Ecto neural progenitor cell (in vitro differentiated cells): ENCODE measurements at regions not wholly inside any gene's neighbourhood (a gene's known extent, or its start where the extent isn't known, plus 50 kb on each side); places are given as distances from the start of the nearest gene placed in this dataset.

Experiments
- DNase-seq: peaks from one replicate; pipeline ENCODE4 v3.0.0-alpha.2; 2018; ENCODE audit warnings: low spot score

GRCh38 chr12:75834591-75834990, 197.0 kb downstream of the PHLDA1 start:
- no peak for DNase-seq

- DNase-seq: no peak
Observed at GRCh38 chr12:75833268-75833667, 198.3 kb downstream of the PHLDA1 start.

DNA sequence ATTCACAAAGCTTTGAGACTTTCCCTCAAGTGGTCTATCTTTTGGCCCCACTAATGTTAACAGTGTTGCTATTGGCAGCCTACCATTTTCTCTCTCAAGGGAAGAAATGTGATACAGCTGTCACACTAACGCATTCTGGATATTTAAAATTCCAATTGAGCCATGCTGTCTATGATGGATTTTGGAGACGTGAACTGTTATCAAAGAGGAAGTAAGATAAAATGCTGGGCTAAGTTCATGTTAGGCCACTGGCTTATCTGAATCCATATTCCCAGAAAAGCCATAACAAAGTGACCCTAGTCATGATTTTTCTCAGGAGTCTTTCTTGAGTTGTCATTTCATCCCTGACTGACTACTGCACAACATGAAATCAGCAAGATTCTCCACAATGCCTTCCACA, 200.2 kb downstream of the PHLDA1 start:
- DNase-seq: no peak

DNA sequence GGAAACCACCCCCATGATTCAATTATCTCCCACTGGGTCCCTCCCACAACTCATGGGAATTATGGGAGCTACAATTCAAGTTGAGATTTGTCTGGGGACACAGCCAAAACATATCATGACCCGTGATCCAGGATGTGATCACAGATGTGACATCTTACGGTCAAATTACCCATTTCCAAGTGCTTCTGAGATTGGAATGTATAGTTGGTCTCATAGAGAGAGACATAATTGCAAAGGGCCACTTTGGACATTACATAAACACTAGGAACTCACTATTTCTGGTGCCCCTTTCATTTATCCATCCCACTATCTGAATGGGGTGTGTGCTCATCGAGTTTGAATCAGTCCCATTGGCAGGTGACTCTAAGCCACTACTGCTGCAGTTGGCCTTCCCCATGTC, 204.5 kb downstream of the PHLDA1 start:
- no peak for DNase-seq

- DNase-seq: no peak
Observed at GRCh38 chr12:75825686-75826085, 205.9 kb downstream of the PHLDA1 start.

DNA sequence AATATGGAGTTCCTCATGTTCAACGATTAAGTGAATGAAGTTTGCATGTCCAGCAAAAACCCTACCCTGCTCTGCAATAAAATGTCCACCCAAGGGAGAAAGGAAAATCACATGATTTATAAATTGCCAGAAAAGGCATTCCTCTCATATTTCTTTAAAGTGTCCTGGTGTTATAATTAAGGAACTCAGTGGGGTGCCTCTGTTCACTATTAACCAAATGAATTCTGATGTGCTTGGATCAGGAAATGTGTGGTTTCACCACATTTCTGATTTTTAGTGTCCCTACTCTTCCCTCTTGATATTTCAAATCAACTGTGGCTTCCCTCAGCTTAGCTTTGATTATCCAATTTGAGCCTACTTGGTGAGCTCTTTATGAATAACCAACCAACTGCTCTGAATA, 208.1 kb downstream of the PHLDA1 start:
- DNase-seq: no peak

DNA sequence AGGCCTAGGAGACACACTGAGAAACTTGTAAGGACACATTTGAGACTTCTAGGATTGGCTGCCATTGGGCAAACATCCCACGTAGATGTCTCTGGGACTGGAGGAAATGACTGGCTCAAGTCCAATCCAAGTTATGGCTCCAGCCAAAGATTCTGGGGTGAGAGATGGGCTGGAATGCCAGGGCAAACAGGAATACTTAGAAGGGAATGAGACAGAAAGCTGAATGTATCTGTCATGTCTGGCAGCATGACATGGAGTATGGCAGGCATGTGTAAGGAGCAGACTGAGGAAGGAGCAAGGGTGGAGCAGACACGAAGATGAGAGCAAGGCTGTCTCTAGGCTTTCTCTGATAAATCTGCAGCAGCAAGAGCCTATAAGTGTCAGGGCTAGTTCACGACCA, 209.2 kb downstream of the PHLDA1 start:
- no peak for DNase-seq

DNA sequence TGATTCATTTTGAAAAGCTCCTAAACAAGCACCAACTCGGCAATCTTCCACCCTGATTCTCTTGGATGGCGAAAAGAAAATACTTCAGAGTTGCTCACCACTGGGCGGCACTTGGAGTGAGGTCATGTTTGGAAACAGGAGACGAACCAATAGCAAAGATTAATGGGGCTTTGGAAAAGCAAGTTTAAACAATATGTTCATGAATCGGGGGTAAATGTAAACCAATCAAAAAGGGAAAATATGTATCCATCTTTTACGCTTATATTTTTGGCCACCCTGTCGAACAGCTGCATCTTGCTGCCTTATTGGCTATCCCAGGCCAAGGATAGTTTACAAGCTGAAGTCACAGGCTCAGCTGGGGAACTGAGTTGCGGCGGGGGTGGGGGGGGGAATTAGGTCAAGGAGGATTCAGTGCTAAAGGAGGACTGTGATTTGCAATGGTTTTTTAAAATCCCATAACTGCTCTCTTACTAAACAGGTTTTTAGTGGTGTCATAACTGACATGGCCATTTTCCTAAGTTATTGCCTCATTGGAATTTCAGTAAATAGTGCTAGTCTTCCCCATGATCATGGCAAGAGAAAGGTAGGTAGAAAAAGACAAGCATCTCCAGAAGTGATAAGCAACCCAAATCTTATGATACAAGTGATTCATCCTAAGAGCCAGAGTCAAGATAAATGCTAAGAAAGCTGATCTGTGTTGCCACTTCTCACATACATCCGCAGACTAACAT, 210.6 kb downstream of the PHLDA1 start:
- DNase-seq: no peak

DNA sequence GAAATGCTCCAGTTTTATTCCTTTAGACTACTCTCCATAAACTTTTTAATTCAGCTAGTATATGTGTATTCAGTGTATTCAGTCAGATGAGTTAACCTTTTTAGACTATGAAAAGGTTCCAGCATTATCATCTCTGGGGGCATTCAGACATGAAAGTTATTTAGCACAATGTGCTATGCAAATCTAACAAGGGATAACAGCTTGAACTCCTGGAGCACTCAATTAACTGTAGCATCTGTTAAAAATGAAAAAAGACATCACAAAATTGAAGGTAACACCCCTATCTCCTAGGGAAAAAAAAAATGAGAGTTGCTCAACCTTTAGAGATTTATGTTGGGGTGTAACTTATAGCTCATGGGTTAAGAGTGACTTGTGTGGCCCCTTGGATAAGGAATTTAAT, 211.5 kb downstream of the PHLDA1 start:
- DNase-seq: no peak

DNA sequence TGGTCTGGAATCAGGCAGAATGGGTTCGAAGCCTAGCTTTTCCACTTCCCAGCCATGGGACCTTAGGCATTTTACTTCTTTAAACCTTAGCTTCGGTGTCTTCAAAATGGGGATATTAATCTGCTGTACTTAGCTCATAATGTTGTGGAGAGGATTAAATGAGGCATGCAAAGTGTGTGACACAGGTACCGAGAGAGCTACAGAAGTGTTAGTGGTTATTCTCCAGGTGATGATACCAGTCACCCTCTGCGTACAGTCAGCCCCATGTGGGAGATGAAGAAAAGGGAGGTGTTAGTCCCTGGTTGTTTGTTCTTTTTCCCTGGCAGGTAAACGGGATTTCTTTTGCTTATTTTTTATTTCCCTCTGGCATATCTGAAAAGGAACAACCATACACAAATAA, 212.1 kb downstream of the PHLDA1 start:
- DNase-seq: no peak

- DNase-seq: no peak
Observed at GRCh38 chr12:75818863-75819262, 212.7 kb downstream of the PHLDA1 start.

GRCh38 chr12:75816897-75817296, 214.7 kb downstream of the PHLDA1 start:
- DNase-seq: no peak

DNA sequence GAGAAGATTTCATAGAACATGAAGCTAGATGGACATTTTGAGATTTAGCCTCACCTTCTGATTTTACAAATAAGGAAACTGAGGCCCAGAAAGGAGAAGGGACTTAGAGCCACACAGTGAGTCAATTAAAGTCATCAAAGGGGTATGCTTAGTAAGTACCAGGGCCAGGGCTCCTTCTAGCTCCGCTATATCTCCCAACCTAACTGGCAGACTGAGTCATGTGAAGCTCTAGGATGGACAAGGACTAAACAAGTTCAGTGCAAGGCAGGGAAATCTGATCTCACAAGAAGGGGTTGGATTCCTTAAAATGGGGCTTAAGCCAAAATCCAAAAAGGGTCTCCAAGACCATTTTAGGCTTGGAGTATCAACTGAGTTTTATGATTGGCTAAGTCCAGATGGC, 215.8 kb downstream of the PHLDA1 start:
- no peak for DNase-seq

DNA sequence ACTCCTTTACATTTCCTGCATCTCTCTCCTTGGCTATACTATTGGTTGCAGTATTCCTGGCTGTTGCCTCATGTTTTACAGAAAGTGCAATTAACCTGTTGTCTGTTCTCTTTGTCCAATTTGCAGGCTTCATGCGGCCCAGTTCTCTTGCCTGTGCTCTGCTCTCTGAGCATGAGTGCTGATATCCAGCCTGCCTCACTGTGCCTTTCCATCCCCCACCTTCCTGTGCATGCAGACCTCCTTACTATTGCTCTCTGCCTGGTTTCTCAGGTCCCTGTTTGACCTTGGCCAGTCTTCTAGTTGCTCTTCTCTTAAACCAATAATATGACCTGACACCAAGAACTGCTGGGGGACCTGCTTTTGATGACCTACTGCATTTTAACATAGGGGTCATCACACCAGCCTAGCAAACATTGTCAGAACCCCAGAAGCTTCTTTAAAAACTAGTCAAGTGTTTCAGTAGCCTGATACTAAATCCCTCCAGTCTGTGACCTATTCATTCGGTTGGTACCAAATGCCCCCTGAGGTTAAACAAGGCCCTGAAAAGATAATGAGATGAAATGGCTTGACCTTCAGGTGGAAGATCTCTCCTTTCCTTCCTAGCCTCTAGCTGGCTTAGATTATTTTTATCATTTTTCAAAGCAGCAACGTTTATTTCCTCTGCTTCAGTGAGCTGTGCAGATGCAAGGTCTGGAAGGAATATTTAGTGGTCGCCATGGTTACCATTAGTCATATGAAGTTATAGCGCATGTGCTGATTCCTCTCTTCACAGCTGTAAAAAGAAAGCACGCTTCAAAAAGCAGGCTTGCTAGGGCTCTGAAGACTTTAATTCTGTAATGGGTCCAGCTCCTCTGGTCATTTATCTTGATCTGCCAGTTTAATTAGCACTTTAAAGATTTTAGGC, 216.5 kb downstream of the PHLDA1 start:
- DNase-seq: no peak

- no peak for DNase-seq
Observed at GRCh38 chr12:75813072-75813471, 218.5 kb downstream of the PHLDA1 start.

GRCh38 chr12:75812271-75813018, 219.1 kb downstream of the PHLDA1 start:
- DNase-seq: no peak

DNA sequence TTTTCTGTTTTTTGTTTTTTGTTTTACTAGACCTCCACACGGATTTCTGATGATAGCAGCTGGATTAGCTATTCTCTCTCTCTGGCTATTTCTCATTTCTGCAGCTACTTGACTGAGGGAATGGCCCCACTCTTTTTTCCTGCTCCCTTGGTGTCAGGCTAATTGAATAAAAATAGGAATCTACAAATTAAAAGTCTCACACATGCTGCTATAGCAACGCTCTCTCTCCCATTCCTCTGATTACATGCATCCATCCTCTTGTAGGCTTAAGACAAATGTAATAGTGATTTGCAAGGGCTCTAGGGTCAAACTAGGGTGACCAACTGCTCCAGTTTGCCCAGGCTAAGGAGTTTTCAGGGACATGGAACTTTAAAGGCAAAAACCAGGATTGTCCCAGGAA, 221.8 kb downstream of the PHLDA1 start:
- DNase-seq: no peak

DNA sequence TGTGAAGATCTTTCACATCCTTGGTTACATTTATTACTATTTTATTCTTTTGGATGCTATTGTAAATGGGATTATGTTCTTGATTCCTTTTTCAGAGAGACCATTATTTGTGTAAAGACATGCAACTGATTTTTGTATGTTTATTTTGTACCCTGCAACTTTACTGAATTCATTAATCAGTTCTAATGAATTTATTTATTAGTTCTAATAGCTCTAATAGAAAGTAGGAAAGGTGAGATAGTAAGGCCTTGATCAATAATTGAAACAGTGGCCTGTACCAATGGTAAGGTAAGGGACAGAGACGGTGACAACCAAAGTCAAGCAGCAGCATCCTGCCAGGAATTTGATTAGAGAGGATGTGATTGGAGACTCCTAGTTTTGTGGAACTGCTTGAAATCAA, 224.1 kb downstream of the PHLDA1 start:
- no peak for DNase-seq

- no peak for DNase-seq
Observed at GRCh38 chr12:75805905-75806304, 225.7 kb downstream of the PHLDA1 start.

- DNase-seq: no peak
Observed at GRCh38 chr12:75805320-75805719, 226.3 kb downstream of the PHLDA1 start.

DNA sequence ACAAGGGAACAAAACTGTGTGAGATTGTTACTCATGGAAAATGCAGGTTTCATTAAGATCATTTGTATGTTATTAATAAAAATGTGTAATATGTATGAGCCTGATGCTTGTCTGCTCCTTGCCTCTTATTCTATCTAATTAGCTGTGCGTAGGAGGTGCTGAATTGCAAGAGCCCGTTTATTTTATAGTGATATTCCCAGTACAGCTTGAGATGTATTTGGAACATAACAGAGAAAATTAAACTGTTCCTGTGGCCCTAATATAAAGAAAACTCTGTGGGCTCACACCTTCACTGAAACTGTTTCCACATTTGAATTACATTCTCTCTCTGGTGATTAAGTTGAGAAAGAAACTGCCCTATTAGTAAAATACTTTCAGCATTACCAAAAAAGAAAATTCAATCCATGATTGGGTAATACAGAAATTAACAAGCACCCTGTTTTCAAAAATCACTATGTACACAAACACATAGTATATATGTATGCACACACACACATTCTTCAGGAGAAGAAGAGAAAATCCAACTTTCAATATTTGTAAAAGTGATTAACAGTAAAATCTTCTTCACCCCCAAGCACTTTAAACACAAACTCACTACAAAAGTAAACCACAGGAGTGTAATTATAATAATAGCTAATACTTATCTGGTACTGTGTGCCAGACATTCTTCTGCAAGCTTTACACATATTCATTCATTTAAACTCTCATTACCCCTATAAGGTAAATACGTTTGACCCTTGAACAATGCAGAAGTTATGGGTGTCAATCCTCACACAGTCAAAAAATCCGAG, 233.2 kb downstream of the PHLDA1 start:
- no peak for DNase-seq

DNA sequence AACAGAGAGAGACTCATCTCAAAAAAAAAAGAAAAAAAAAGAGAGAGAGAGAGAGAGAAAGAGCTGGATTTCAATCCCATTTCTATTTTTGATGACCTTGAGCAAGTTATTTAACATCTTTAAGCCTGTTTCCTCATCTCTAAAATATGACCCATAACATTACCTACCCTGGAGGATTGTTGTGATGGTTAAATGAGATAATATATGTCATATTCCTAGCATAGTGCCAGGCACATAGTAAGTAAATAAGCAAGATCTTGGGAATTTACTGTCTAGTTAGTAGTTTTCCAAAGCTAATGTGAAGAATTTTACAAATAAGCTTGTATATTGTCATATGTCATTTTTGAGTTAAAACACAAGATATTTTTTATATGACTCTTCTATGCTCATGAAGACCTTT, 236.5 kb downstream of the PHLDA1 start:
- DNase-seq: no peak
